A549 (cell line): ENCODE measurements at regions not wholly inside any gene's neighbourhood (a gene's known extent, or its start where the extent isn't known, plus 50 kb on each side); places are given as distances from the start of the nearest gene placed in this dataset.

Experiments used
- EP300 ChIP-seq, 2 experiments: fragments of >200 bp; sonication (Bioruptor Twin); formaldehyde crosslinking; IDR thresholded peaks; 2 replicates in 1 of 2; 3 replicates in 1 of 2; pipeline ENCODE4 v1.6.1; 2016 to 2017
- KDM5A ChIP-seq: fragments of 200-600 bp; sonication (generic); IDR thresholded peaks from 2 replicates; pipeline ENCODE4 v1.6.1; 2016; ENCODE audit warnings: antibody characterized with exemption, mild to moderate bottlenecking
- MAZ ChIP-seq: fragments of 150-350 bp; IDR thresholded peaks from 2 replicates; pipeline ENCODE4 v1.6.1; 2014; ENCODE audit warnings: antibody characterized with exemption, low read depth, low read length, borderline replicate concordance
- MYC ChIP-seq: IDR thresholded peaks from 2 replicates; pipeline ENCODE4 v1.6.1; 2012; ENCODE audit warnings: mild to moderate bottlenecking, inconsistent platforms, low read length, improper control_type of control experiment, borderline replicate concordance
- POLR2A ChIP-seq: IDR thresholded peaks from 2 replicates; pipeline ENCODE4 v1.6.1; 2012; ENCODE audit warnings: mild to moderate bottlenecking, low read length
- RAD21 ChIP-seq, 2 experiments: fragments of >200 bp in 1 of 2; sonication (Bioruptor Twin) in 1 of 2; formaldehyde crosslinking in 1 of 2; IDR thresholded peaks in 1 of 2; conservative IDR thresholded peaks in 1 of 2; 2 replicates in 1 of 2; 3 replicates in 1 of 2; pipeline ENCODE4 v1.6.1; 2012 to 2018; ENCODE audit warnings: inconsistent platforms in 1 of 2
- TF ChIP-seq, protein P1 (sequence below): fragments of >200 bp; sonication (Bioruptor Twin); formaldehyde crosslinking; IDR thresholded peaks from 3 replicates; pipeline ENCODE4 v1.5.1; 2016

DNA sequence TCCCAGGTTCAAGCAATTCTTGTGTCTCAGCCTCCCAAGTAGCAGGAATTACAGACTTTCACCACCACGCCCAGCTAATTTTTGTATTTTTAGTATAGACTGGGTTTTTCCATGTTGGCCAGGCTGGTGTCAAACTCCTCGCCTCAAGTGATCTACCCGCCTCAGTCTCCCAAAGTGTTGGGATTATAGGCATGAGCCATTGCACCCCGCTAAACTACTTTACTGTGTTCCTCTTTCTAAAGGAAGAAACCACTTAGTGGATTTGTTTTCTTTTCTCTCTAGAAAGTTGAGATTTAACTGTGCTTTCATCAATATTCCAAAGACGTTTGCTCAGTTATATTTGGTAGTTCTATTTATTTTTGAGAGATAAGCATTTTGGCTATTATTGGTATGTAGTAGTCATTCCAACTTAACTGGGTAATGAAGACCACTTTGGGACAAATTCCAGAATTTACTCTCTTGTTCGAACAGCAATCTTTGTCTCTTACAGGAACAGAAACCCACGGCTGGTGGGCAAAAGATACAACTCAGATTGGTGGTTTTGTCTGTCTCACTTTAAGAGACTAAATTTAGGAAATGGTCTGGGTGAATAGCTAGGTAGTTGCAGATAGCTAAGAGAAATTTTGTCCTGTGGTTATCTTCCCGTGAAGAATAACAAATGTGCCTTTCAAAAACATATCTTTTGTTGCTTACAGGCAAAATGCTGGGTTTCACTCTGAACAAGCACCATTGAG lies 103.5 kb upstream of the CD55 start:
- TF ChIP-seq KDM5A (no peak), POLR2A (no peak), EP300 (IDR thresholded peaks at IDR 0.05) (no peak), RAD21 (conservative IDR thresholded peaks at IDR 0.05 in 1 of 2, IDR thresholded peaks at IDR 0.05 in 1 of 2) (no peak), MYC (no peak), MAZ (no peak)
- TF ChIP-seq, protein P1, sequence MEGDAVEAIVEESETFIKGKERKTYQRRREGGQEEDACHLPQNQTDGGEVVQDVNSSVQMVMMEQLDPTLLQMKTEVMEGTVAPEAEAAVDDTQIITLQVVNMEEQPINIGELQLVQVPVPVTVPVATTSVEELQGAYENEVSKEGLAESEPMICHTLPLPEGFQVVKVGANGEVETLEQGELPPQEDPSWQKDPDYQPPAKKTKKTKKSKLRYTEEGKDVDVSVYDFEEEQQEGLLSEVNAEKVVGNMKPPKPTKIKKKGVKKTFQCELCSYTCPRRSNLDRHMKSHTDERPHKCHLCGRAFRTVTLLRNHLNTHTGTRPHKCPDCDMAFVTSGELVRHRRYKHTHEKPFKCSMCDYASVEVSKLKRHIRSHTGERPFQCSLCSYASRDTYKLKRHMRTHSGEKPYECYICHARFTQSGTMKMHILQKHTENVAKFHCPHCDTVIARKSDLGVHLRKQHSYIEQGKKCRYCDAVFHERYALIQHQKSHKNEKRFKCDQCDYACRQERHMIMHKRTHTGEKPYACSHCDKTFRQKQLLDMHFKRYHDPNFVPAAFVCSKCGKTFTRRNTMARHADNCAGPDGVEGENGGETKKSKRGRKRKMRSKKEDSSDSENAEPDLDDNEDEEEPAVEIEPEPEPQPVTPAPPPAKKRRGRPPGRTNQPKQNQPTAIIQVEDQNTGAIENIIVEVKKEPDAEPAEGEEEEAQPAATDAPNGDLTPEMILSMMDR, result no peak
